G401 (cell line): ENCODE measurements at regions not wholly inside any gene's neighbourhood (a gene's known extent, or its start where the extent isn't known, plus 50 kb on each side); places are given as distances from the start of the nearest gene placed in this dataset.

ENCODE experiments used
- DNase-seq: peaks from one replicate; pipeline ENCODE4 v3.0.0-alpha.2; 2015; ENCODE audit warnings: low spot score
- in situ Hi-C: cut with HindIII; loops from 2 replicates; pipeline ENCODE4 v1.10.0; 2016; ENCODE audit warnings: low sequenced_read_pairs, mixed read lengths

GRCh38 chr20:57946559-57947315 is 236.9 kb upstream of the PMEPA1 start:
- in situ Hi-C loops, result no loop called here
- DNase-seq, result no peak

GRCh38 chr20:57944988-57945387 is 235.2 kb upstream of the PMEPA1 start:
- no peak for DNase-seq
- in situ Hi-C loops, result no loop called here

GRCh38 chr20:57943950-57944349 is 234.1 kb upstream of the PMEPA1 start:
- in situ Hi-C loops, result no loop called here
- DNase-seq, result no peak

- DNase-seq, result no peak
- in situ Hi-C loops, result no loop called here
These were observed 233.5 kb upstream of the PMEPA1 start for GRCh38 chr20:57943291-57943690.

GRCh38 chr20:57941604-57942381 is 232.0 kb upstream of the PMEPA1 start:
- DNase-seq, result no peak
- in situ Hi-C loops, result no loop called here

- in situ Hi-C loops, result no loop called here
- no peak for DNase-seq
These were observed 231.2 kb upstream of the PMEPA1 start for GRCh38 chr20:57940868-57941522.

- in situ Hi-C loops, result no loop called here
These were observed 230.6 kb upstream of the PMEPA1 start for GRCh38 chr20:57940376-57940775.

GRCh38 chr20:57939499-57939898 is 229.7 kb upstream of the PMEPA1 start:
- no peak for DNase-seq
- in situ Hi-C loops, result no loop called here

More at GRCh38 chr20:57940376-57940775, 230.6 kb upstream of the PMEPA1 start:
- DNase-seq, result no peak

GRCh38 chr20:57938158-57939108 is 228.6 kb upstream of the PMEPA1 start:
- in situ Hi-C loops, result no loop called here
- no peak for DNase-seq

- in situ Hi-C loops, result no loop called here
- DNase-seq, result no peak
These were observed 227.0 kb upstream of the PMEPA1 start for GRCh38 chr20:57936636-57937385.

- DNase-seq, result no peak
- in situ Hi-C loops, result no loop called here
These were observed 225.1 kb upstream of the PMEPA1 start for GRCh38 chr20:57934913-57935312.

GRCh38 chr20:57934007-57934805 is 224.4 kb upstream of the PMEPA1 start:
- DNase-seq, result no peak
- in situ Hi-C loops, result no loop called here

- in situ Hi-C loops, result no loop called here
These were observed 222.5 kb upstream of the PMEPA1 start for GRCh38 chr20:57932227-57932864.

GRCh38 chr20:57930351-57930750 is 220.5 kb upstream of the PMEPA1 start:
- no peak for DNase-seq

More at GRCh38 chr20:57932227-57932864, 222.5 kb upstream of the PMEPA1 start:
- DNase-seq, result no peak

GRCh38 chr20:57928181-57928967 is 218.6 kb upstream of the PMEPA1 start:
- DNase-seq, result no peak
- in situ Hi-C loops, result no loop called here

More at GRCh38 chr20:57930351-57930750, 220.5 kb upstream of the PMEPA1 start:
- in situ Hi-C loops, result no loop called here

- no peak for DNase-seq
- in situ Hi-C loops, result no loop called here
These were observed 217.6 kb upstream of the PMEPA1 start for GRCh38 chr20:57927376-57927775.
